Mucosa of stomach (tissue), 1 donor: ENCODE measurements at regions not wholly inside any gene's neighbourhood (a gene's known extent, or its start where the extent isn't known, plus 50 kb on each side); places are given as distances from the start of the nearest gene placed in this dataset.

ENCODE experiments used
- H3K27me3 ChIP-seq: one replicate; pipeline ENCODE4 v1.7.0; 2013; ENCODE audit warnings: mild to moderate bottlenecking, low read length; ENCODE audit not compliant: control insufficient read depth, insufficient read depth
- H3K36me3 ChIP-seq: one replicate; pipeline ENCODE4 v1.7.0; 2013; ENCODE audit warnings: low read length; ENCODE audit not compliant: control insufficient read depth, insufficient read depth
- H3K4me1 ChIP-seq: one replicate; pipeline ENCODE4 v1.7.0; 2013; ENCODE audit warnings: mild to moderate bottlenecking, low read length; ENCODE audit not compliant: control insufficient read depth, insufficient read depth
- H3K4me3 ChIP-seq: one replicate; pipeline ENCODE4 v1.7.0; 2013; ENCODE audit warnings: low read length
- H3K9ac ChIP-seq: one replicate; pipeline ENCODE4 v1.7.0; 2013; ENCODE audit warnings: mild to moderate bottlenecking, low read length, moderate library complexity
- H3K9me3 ChIP-seq: one replicate; pipeline ENCODE4 v1.7.0; 2013; ENCODE audit warnings: mild to moderate bottlenecking, low read length, moderate library complexity; ENCODE audit not compliant: control insufficient read depth
- donor health status: Pancreatic carcinoma.

GRCh38 chr6:163793011-163793983 is 378.8 kb downstream of the QKI start:
- H3K4me3 ChIP-seq, result no peak overlapping the region
- no peaks in the 10 kb centered on the region for H3K36me3 ChIP-seq
- no peaks in the 10 kb centered on the region for H3K4me1 ChIP-seq
- H3K9ac ChIP-seq, result no peak overlapping the region
- H3K27me3 ChIP-seq, result no peaks in the 10 kb centered on the region
- no peaks in the 10 kb centered on the region for H3K9me3 ChIP-seq

DNA sequence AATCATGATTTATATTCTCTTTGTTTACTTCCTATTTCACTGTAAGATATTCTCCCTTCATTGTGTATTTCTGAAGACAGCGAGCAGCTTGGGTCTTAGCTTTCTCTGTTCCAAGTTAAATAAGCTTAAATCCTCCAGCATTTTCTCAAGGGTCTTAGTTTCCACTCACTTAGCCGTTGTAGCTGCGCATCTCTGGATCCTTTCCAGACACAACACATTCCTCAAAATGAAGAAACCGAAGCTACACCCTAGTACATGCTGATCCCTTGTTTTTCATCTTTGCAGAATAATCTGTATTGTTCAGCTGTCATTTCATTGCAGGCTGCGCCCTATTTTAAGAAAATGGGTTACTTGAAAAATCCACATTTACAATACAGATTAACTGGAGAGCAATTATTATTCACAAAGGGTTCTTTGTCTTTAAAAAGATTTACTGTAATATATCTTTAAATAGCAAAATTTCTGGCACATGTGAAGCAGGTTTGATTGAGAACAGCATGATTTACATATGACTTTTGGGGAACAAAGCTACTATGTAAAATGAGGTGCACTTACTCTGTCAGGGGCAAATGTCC is 375.8 kb downstream of the QKI start:
- H3K36me3 ChIP-seq, result no peaks in the 10 kb centered on the region

DNA sequence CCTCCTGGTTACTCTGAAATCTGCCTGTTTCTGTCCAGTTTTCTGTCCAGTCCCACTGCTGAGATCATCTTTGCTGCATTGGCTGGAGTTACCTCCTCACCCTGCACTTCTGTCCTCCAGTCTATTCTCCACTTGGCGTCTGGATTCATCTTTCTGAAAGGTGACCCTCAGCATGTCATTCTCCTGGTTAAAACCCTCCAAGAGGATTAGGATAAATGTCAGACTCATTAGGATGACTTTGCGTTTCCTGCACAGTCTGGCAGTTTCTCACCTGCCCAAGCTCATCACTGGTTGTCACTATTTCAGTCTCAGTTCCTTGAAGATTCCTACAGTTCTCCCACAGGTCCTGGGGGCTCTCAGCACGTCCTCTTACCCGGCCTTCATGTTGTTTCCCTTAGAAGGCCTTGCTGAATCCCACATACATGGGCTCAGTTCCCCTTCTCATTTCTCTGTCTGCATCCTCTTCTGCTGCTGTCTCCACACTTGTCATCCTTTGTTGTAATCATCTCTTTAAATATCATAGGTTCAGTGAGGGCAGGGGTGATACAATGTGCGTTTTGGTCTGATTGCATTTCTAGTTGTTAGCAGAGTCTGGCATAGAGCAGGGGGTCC is 374.8 kb downstream of the QKI start:
- Histone ChIP-seq H3K9me3 (no peaks in the 10 kb centered on the region), H3K4me1 (no peaks in the 10 kb centered on the region), H3K9ac (no peak overlapping the region), H3K4me3 (no peak overlapping the region), H3K36me3 (no peaks in the 10 kb centered on the region), H3K27me3 (no peaks in the 10 kb centered on the region)

More for the DNA sequence above, 375.8 kb downstream of the QKI start:
- H3K9me3 ChIP-seq, result no peaks in the 10 kb centered on the region
- H3K27me3 ChIP-seq, result no peaks in the 10 kb centered on the region
- H3K9ac ChIP-seq, result no peak overlapping the region
- no peak overlapping the region for H3K4me3 ChIP-seq
- no peaks in the 10 kb centered on the region for H3K4me1 ChIP-seq

- Histone ChIP-seq H3K9me3 (no peaks in the 10 kb centered on the region), H3K4me3 (no peak overlapping the region), H3K36me3 (no peaks in the 10 kb centered on the region), H3K27me3 (no peaks in the 10 kb centered on the region), H3K9ac (no peak overlapping the region), H3K4me1 (no peaks in the 10 kb centered on the region)
Measured at GRCh38 chr6:163786995-163787671, 372.6 kb downstream of the QKI start.

DNA sequence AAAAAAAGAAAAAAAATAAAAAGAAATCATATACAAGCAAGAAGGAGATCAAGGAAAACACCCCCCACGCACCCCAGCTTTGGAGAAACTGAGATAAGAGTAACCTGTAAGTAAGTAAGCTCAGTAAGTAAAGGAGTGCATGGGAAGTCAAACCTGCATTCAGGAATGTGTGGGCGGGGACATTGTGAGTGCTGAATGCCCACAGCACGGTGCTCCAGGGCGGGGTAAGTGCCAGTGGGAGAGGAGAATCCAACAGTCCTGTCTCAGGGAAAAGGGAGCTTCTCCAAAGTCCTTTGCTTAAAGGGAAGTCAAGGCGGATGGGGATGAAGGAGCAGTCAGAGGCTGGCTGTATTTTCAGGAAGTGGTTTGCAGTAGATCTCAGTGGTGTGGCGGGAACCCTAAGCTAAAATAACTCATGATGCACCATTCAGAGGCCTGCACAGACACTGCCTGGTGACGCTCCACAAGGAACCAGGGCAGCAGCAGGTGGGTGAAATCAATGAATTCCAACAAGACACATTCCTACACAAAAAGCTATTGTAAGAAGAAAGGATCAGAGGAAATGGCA is 368.0 kb downstream of the QKI start:
- no peaks in the 10 kb centered on the region for H3K9me3 ChIP-seq
- no peaks in the 10 kb centered on the region for H3K4me1 ChIP-seq
- H3K27me3 ChIP-seq, result no peaks in the 10 kb centered on the region
- no peak overlapping the region for H3K4me3 ChIP-seq
- no peaks in the 10 kb centered on the region for H3K36me3 ChIP-seq
- H3K9ac ChIP-seq, result no peak overlapping the region

GRCh38 chr6:163780994-163781393 is 366.5 kb downstream of the QKI start:
- Histone ChIP-seq H3K27me3 (no peaks in the 10 kb centered on the region), H3K9me3 (no peaks in the 10 kb centered on the region), H3K36me3 (no peaks in the 10 kb centered on the region), H3K9ac (no peak overlapping the region), H3K4me1 (no peaks in the 10 kb centered on the region), H3K4me3 (no peak overlapping the region)

DNA sequence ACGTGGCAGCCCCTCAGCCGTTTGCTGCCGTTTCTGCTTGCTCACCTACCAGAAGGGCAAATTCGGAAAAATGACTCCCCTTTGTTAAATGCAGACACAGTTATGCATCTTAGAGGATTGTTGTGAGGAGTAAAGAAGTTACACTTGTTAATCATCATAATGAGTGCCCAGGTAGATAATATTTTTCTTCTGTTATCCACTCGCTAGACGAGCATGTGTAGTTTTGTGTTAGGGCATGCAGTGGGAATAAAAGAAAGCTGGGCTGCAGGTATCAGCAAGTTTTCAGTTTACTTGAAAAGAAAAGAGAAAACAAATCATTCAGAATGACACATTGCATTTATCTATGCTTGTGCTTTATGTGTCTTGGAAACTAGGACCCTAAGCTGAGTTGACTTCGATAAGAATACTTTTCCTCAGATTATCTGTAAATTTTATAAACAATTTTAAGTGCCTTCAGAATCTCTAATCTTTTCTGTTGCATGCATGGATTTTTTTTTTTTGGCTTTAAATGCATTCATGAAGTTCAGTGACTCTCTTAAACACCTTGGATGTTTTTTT is 365.3 kb downstream of the QKI start:
- H3K36me3 ChIP-seq, result no peaks in the 10 kb centered on the region
- H3K4me3 ChIP-seq, result no peak overlapping the region
- no peaks in the 10 kb centered on the region for H3K27me3 ChIP-seq
- no peaks in the 10 kb centered on the region for H3K4me1 ChIP-seq
- H3K9ac ChIP-seq, result no peak overlapping the region
- H3K9me3 ChIP-seq, result no peaks in the 10 kb centered on the region

DNA sequence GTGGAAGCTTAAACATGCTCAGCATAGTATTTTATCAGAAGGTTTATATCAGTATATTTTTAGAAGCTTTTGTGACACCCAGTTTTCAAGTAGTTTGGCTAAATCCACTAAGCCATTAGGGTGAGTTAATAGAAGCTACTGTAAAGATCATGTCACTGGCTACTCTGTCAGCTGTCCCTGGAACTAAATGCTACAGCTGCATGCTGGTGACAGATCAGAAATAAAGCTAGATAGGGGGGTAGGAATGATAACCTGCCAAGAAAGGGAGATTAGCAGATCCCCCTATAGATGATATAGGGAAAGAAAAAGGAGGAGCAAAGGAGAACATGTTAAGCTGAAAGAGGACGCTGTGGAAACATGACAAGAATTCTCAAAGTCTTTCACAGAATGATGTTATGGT is 363.2 kb downstream of the QKI start:
- H3K36me3 ChIP-seq, result no peaks in the 10 kb centered on the region
- H3K27me3 ChIP-seq, result no peaks in the 10 kb centered on the region
- H3K4me1 ChIP-seq, result no peaks in the 10 kb centered on the region
- no peak overlapping the region for H3K4me3 ChIP-seq
- no peak overlapping the region for H3K9ac ChIP-seq
- no peaks in the 10 kb centered on the region for H3K9me3 ChIP-seq

- Histone ChIP-seq H3K27me3 (no peaks in the 10 kb centered on the region), H3K4me1 (no peaks in the 10 kb centered on the region)
Measured at GRCh38 chr6:163776906-163777686, 362.6 kb downstream of the QKI start.

GRCh38 chr6:163776196-163776905 is 361.8 kb downstream of the QKI start:
- Histone ChIP-seq H3K27me3 (no peaks in the 10 kb centered on the region), H3K4me1 (no peaks in the 10 kb centered on the region), H3K9ac (no peak overlapping the region), H3K4me3 (no peak overlapping the region), H3K9me3 (no peaks in the 10 kb centered on the region), H3K36me3 (no peaks in the 10 kb centered on the region)

More at GRCh38 chr6:163776906-163777686, 362.6 kb downstream of the QKI start:
- H3K9me3 ChIP-seq, result no peaks in the 10 kb centered on the region
- no peak overlapping the region for H3K9ac ChIP-seq
- no peak overlapping the region for H3K4me3 ChIP-seq
- no peaks in the 10 kb centered on the region for H3K36me3 ChIP-seq
